ENCODE measurements at regions not wholly inside any gene's neighbourhood (a gene's known extent, or its start where the extent isn't known, plus 50 kb on each side); places are given as distances from the start of the nearest gene placed in this dataset.

- H3K27me3 ChIP-seq (ENCODE audit: insufficient read depth, low read depth, severe bottlenecking) = peaks cover 59% of the 10 kb centered on the region
- H3K27ac ChIP-seq = no peak overlapping the region
- H3K9me3 ChIP-seq (ENCODE audit: severe bottlenecking) = peaks cover 5% of the 10 kb centered on the region
- H3K4me3 ChIP-seq (ENCODE audit: low read depth, low read length) = no peak overlapping the region
- DNase-seq = no peak
- no peaks in the 10 kb centered on the region for H3K36me3 ChIP-seq
- TF ChIP-seq CTCF (IDR thresholded peaks at IDR 0.05; ENCODE audit: low read depth, low read length) = no peak
Observed at GRCh38 chr6:54010340-54011276, 100.6 kb upstream of the MLIP start.

- Histone ChIP-seq H3K9me3 (ENCODE audit: severe bottlenecking) (peaks cover 5% of the 10 kb centered on the region), H3K27ac (no peak overlapping the region), H3K36me3 (no peaks in the 10 kb centered on the region), H3K27me3 (ENCODE audit: insufficient read depth, low read depth, severe bottlenecking) (peaks cover 58% of the 10 kb centered on the region), H3K4me3 (ENCODE audit: low read depth, low read length) (no peak overlapping the region)
- no peak for TF ChIP-seq CTCF (IDR thresholded peaks at IDR 0.05; ENCODE audit: low read depth, low read length)
- DNase-seq = no peak
Observed at GRCh38 chr6:54011277-54011648, 100.0 kb upstream of the MLIP start.

- Histone ChIP-seq H3K4me3 (ENCODE audit: low read depth, low read length) (no peak overlapping the region), H3K9me3 (ENCODE audit: severe bottlenecking) (peaks cover 5% of the 10 kb centered on the region), H3K27me3 (ENCODE audit: insufficient read depth, low read depth, severe bottlenecking) (peaks cover 54% of the 10 kb centered on the region), H3K36me3 (no peaks in the 10 kb centered on the region), H3K27ac (no peak overlapping the region)
- no peak for TF ChIP-seq CTCF (IDR thresholded peaks at IDR 0.05; ENCODE audit: low read depth, low read length)
- DNase-seq = no peak
Observed at GRCh38 chr6:54013966-54014365, 97.3 kb upstream of the MLIP start.

GRCh38 chr6:54014440-54014839 is 96.8 kb upstream of the MLIP start:
- no peak for DNase-seq
- H3K9me3 ChIP-seq (ENCODE audit: severe bottlenecking) = peaks cover 5% of the 10 kb centered on the region
- H3K4me3 ChIP-seq (ENCODE audit: low read depth, low read length) = no peak overlapping the region
- H3K27ac ChIP-seq = no peak overlapping the region
- no peaks in the 10 kb centered on the region for H3K36me3 ChIP-seq
- peaks cover 49% of the 10 kb centered on the region for H3K27me3 ChIP-seq (ENCODE audit: insufficient read depth, low read depth, severe bottlenecking)
- no peak for TF ChIP-seq CTCF (IDR thresholded peaks at IDR 0.05; ENCODE audit: low read depth, low read length)

GRCh38 chr6:54017877-54018276 is 93.4 kb upstream of the MLIP start:
- H3K27ac ChIP-seq = no peak overlapping the region
- no peak for DNase-seq

More at GRCh38 chr6:54017877-54018276, 93.4 kb upstream of the MLIP start:
- H3K4me3 ChIP-seq (ENCODE audit: low read depth, low read length) = no peak overlapping the region
- peaks cover 5% of the 10 kb centered on the region for H3K9me3 ChIP-seq (ENCODE audit: severe bottlenecking)
- H3K27me3 ChIP-seq (ENCODE audit: insufficient read depth, low read depth, severe bottlenecking) = peaks cover 36% of the 10 kb centered on the region
- TF ChIP-seq CTCF (IDR thresholded peaks at IDR 0.05; ENCODE audit: low read depth, low read length) = no peak
- no peaks in the 10 kb centered on the region for H3K36me3 ChIP-seq
